Ramos (cell line): ENCODE measurements at regions not wholly inside any gene's neighbourhood (a gene's known extent, or its start where the extent isn't known, plus 50 kb on each side); places are given as distances from the start of the nearest gene placed in this dataset.
"Not testable (repeated sequence)": the region's sequence is repeated elsewhere in the genome, so short reads cannot be mapped to it uniquely, and the experiment has no call there.

ENCODE experiments used
- in situ Hi-C: fragments of 300-500 bp; cut with MboI; formaldehyde crosslinking; loops from one replicate; pipeline ENCODE4 v1.14.3; 2022; ENCODE audit warnings: low sequenced_read_pairs; ENCODE audit not compliant: unreplicated experiment

DNA sequence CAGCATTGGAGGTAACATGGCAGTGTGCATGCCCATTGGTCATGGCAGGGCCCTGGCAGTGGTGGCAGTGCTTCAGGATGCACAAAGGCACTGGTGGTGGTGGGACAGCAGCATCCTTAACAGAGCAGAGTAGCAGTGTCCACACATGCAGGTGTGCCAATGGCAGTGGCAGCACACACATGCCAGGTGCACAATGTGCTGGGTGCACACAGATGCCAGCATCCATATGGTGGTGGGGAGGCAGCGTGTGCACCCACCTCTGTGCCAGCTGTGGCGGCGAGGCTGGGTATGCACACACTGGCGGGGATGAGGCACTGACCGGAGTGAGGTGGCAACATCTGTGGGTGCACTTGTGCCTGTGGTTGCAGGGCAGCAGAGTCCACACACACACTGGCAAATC lies 150.6 kb downstream of the SI start:
- in situ Hi-C loops: no loop called here

DNA sequence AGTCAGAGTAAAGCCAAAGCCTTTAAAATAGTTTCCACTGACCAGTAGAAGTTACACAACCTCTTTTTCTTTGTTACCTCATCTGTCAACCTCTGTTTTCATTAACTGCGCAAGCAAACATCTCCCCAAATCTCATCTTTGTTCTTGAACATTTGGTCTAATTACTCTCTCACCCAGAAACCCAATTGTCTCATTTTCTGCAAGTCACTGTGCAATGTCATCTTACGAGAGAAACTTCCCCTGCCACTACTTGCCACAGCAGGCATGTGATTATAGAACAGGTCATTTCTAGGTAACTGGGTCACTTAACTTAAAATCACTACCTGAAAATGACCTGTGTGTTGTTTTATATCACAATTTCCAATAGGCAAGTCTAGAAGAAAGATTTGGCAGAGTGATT lies 159.4 kb downstream of the SI start:
- in situ Hi-C loops: no loop called here

DNA sequence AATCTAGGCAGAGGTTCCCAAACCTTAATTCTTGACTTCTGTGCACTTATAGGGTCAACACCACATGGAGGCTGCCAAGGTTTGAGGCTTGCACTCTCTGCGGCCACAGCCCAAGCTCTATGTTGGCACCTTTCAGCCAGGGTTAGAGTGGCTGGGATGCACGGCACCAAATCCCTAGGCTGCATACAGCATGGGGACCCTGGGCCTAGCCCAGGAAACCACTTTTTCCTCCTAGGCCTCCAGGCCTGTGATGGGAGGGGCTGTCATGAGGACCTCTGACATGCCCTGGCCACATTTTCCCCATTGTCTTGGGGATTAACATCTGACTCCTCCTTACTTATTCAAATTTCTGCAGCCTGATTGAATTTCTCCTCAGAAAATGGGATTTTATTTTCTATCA lies 165.4 kb downstream of the SI start:
- in situ Hi-C loops: no loop called here

DNA sequence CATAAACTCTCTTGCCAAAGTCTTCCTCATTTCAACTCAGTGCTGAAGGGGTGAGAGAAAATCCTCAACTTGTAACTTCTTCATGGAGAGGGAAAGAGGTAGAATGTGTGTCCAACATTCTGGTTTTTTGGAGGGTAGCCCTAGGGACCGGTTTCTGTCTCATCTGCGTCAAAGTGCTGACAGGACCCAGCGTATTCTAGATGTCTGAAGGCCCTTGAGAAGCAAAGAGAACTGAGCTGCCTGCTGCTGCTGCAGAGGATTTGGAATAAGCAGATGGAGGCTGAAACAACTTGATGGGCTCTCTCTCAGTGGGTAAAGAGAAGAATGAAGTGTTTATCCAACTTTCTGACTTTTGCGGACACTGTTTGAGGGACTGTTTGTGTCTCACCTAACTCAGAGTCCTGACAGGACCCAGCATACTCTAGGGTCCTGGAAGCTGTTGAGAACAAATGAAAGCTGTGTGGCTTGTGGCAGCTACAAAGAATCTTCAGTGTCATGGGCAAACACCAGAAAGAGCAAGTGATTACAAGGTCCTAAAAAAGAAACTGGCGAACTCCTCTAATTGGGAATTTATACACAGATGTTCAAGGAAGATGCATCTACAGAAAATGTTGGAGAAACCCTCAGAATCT lies 174.4 kb downstream of the SI start:
- in situ Hi-C loops: no loop called here

DNA sequence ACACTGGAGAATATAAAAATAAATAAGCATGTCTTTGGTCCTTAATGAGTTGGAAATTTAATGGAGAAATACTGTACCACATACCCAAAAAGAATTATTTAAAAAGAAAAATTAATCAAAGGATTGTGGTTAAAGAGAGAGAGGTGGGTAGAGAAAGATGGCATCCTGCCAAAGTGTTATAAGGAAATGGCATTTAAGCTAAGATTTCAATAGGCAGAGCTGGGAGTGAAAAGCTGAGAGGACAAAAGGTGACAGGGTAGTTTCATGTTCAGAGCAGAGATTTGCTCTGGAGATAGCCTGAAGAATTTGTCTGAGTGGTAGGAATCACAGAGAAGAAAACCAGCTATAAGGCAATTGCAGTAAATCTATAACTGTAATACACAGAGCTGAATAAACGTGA lies 181.0 kb downstream of the SI start:
- in situ Hi-C loops: no loop called here

DNA sequence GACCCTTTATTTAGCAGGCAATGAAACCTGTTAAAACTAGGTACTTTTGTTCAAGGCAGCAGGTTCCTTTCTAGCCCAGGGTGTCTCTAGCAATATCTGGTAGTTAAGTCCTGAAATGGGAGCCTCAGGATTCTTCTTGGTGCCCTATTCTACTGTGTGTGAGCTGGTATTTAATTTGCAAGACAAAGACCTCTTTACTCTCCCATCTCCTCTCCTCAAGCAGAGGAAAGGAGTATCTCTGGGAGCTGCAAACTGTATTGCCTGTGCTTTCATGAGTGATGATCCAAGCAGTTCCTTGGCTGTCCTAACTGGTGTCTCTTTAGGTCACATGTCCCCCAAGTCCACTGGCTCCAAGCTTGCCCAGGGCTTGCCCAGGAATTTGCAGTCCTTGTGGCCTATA lies 188.2 kb downstream of the SI start:
- in situ Hi-C loops: no loop called here

DNA sequence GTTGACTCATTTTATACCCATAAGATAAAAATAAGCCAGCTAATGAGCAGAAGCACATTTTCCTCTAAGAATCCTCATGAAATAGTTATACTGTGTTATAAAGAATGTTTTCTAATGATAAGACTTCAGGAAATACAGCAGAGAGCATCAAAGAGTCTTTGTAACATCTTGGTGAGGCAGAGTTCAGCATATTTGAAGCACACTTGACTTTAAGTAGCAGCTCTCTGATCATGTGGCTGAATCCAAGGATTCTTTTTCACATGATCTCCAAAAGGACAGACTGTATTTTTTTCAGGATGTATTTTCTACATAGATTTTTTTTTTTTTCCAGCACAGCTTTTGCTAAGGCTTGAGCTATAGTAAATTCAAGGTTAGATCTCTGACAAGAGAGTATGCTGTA lies 195.1 kb downstream of the SI start:
- in situ Hi-C loops: no loop called here

DNA sequence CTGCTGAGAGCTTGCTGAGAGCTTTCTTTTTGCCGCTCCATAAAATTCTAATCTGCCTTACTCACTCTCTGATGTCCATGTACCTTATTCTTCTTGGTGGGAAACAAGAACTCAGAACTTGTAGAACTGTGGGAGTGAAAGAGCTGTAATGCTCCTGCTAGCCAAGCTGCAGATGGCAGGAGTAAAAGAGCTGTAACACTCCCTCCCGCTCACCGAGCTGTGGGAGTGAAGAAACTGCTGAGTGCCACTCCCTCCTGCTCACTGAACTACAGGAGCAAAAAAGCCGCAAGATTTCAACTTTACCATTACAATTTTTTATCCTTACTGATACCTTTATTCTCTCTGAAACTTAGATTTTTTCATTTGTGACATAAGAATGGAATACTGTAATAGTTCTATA lies 199.1 kb downstream of the SI start:
- in situ Hi-C loops: no loop called here

DNA sequence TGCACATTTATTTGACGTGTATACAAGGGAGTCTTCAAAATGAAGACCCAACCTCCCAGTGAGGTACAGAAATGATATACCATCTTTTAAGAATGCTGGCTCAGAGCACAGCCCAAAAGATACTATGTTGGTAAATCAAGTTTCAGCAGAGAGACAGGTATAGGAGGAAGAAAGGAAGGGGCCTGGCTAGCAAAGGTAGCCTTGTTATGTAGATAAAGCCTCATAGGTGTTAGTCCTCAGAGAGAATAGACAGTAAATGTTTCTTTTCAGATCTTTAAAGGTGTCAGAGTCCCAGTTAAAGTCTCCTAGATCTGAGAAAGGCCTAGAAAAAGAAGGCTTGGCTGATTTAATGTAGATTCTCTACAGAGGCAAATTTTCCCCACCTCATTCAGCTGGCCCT lies 213.8 kb downstream of the SI start:
- in situ Hi-C loops: no loop called here

DNA sequence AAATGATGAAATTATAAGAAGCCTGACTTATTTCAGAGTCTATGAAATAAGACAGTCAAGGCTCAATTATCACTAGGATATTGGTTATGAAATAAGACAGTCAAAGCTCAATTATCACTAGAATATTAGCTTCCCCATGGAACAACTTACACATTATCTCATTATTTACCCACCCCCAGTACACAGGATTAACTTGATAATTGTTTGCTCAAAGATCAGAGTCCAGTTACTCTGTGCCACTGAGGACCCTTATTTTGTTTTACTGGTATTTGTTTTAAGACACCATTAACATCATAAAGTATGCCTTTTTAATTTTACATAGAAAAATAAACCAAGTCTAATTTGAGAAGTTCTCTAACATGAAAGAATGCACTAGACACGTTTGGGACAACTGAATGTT lies 225.4 kb downstream of the SI start:
- in situ Hi-C loops: no loop called here

DNA sequence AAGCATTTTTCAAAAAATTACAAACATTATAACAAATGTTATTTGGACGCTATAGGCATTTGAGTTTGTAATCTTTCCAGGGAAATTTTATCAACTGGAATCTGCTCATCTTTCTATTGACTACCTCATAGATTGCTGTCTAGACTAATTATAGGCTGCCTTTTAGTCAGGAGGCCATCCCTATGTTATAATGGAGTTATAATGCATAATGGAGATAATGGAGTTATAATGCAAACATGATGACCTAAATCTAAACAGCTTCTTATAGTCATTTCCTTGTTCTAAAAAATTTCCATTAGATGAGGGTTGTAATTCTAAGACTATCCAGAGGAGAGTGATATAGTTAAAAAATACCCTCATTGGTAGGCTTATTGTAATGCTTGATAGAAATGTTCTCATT lies 226.4 kb downstream of the SI start:
- in situ Hi-C loops: no loop called here

DNA sequence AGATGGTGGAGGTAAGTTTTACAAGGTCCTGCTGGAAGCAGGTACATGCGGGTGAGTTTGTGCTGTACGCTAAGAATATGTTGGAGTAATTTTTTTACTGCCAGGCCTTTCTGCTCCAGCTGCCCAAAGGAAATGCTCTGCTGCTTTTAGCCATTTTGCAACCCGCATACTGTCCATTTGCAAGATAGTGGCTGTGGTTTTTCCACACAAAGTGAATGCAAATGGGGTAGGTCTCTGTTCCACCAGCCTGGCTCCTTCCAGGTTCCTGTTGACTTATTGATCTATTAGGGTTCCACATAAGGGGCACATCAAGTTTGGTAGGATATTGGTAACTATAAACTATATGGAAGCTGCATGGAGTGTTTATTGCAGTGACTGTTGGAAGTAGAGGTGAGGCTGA lies 227.1 kb downstream of the SI start:
- in situ Hi-C loops: no loop called here

DNA sequence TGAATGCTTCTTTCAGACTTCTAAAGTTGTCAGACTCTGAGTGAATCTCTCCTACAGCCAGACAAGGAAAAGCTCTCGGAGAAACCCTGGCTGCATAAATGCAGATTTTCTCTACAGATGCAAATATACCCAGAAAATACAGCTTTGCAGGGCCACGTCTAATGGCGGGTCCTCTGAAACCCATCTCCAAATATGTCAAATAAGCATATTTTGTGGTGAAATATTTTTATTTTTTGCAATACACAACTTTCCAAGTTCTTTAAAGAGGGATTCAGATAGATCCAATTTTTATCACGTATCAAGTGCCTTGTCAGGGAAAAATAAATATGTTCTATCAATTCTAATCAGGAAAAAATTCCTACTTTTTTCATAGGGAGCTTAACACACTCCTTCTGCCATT lies 229.4 kb downstream of the SI start:
- in situ Hi-C loops: no loop called here

DNA sequence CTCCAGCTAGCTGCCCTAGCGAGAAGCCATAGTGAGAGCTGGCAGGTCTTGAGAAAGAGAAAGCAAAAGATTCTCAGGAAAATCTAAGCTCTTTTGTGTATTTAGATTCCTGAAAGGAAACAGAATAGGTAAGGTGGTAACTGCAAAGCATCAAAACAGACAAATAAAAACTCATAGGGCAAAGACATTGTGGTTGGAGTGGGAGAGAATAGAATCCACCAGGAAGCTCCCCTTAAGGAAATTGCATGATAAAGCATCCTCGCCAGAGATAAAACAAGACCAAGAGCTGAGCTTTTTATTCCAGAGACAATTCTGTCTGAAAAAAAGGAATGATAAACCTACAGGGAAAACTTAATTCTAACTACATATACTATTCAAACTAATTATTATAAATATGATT lies 232.6 kb downstream of the SI start:
- in situ Hi-C loops: no loop called here

DNA sequence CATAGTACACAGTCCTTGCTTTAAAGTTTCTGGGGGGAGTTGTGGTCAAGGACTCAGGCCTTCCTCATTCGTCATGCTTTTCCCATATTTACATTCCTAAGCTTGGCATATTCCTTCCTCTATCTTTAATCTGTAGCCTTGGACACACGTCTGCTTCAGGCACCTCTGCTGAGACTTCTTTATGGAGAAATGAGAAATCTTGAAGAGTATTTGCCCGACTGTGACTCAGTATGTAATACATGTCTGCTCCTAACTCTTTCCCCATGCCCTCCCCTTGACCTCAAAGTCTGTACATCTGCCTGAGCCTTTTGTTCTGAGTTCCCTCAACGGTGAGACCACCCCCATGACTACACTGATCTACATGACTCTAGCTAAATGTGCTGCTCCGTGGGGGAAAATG lies 246.1 kb downstream of the SI start:
- in situ Hi-C loops: no loop called here

DNA sequence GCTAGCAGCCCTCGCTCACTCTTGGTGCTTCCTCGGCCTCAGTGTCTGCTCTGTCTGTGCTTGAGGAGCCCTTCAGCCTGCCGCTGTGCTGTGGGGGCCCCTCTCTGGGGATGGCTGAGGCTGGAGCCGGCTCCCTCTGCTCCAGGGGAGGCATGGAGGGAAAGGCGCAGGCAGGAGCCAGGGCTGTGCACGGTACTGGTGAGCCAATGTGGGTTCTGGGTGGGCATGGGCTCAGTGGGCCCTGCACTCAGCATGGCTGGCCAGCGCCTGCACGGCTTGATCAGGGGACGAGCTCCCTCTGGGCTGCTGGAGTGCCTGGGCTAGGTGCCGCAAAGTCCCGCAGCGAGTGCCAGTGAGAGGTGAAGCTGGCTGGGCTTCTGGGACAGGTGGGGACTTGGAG lies 260.0 kb downstream of the SI start:
- in situ Hi-C loops: no loop called here

DNA sequence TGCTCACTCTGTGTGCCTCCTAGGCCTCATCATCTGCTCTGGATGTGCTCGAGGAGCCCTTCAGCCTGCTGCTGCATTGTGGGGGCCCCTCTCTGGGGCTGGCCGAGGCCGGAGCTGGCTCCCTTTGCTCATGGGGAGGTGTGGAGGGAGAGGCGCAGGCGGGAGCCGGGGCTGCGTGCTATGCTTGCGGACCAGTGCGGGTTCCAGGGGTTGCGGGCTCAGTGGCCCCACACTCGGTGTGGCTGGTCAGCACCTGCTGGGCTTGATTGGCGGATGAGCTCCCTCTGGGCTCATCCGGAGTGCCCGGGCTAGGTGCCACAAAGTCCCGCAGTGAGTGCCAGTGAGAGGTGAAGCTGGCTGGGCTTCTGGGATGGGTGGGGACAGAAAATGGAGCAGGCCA lies 264.2 kb downstream of the SI start:
- in situ Hi-C loops: no loop called here

DNA sequence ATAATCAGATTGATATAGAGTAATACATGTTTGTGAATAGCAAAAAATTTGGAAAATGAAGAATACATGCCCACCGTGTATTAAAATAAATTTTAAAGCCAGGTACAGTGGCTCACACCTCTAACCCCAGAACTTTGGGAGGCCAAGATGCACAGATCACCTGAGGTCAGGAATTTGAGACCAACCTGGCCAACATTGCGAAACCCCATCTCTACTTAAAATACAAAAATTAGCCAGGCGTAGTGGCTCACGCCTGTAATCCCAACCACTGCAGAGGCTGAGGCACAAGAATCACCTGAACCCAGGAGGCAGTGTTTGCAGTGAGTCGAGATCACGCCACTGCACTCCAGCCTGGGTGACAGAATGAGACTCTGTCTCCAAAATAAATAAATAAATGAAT lies 266.3 kb downstream of the SI start:
- in situ Hi-C loops: no loop called here

DNA sequence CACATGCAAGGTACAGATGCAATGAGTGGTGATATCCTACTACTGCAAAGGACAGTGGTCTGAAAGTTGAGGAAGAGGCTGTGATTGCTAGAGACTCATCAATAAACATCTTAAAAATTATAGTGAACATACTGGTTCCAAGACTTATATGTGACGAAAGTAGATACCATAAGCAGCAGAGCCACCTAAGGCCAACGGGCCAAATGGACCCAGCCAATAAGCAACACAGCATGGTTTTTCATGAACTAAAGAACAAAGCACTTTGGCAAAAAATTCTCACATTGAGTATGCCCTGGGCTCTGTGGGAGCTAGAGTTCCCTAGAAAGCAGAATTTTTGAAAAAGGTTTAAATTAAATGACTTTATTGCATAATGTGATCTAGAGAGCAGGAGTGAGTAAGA lies 272.1 kb downstream of the SI start:
- in situ Hi-C loops: no loop called here

DNA sequence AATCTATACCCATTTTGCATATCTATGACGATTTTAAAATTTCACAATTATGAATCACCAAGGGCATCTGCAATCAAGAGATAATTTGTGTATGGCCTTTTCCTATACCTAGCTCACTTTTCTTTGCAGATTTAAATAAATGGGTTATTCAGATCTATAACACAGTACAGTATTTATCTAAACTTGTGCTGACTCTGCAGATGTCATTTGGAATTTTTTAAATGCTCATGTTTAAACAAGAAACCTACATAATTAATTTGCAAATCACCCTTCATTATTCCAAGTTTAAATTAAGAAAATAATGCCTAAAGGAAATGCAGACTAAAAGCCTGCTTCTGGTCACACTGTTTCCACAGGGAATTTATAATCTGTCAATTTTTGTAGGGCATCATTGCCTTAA lies 284.2 kb downstream of the SI start:
- in situ Hi-C loops: no loop called here

DNA sequence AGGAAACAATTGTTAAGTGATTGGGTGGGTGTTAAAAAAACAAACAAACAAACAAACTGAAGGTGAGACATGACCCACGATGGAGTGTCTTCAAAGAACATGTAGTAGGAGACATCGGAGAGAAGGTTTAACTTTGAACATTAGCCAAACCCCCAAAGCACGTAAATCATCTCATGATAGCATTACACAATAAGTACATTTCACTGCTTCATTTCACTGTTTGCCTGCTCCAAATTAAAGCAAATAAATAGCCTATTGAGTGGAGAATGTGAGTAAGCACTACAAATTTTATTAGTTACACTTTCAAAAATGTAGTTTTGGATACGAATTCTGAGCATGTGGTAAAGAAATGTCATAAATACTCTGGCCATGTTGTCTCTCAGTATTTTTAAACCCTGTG lies 287.0 kb downstream of the SI start:
- in situ Hi-C loops: no loop called here

DNA sequence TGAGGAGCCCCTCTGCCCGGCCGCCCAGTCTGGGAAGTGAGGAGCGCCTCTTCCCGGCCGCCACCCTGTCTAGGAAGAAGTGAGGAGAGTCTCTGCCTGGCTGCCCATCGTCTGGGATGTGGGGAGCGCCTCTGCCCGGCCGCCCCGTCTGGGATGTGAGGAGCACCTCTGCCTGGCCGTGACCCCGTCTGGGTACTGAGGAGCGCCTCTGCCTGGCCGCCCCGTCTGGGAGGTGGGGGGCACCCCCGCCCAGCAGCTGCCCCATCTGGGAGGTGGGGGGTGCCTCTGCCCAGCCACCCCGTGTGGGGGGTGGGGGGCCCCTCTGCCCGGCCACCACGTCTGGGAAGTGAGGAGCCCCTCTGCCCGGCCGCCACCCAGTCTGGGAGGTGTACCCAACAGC lies 293.9 kb downstream of the SI start:
- in situ Hi-C loops: not testable (repeated sequence)

DNA sequence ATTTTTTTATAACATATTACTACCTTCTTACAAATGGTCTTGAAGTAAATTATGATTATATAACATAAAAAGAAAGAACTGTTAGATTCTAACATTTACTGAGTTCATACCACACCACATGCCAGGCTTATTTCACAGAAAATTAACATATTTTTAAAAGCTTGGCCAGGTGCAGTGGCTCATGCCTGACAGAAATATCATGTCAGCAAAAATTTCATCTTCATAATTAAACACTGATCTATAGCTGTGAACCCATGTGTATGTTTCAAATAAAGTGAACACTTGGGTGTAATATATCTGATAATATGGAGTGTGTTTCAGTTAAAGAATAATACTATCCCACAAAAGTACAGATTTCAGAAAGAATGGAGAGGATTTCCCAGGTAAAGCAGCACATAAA lies 296.5 kb downstream of the SI start:
- in situ Hi-C loops: no loop called here
